HepG2 (cell line): ENCODE measurements at regions not wholly inside any gene's neighbourhood (a gene's known extent, or its start where the extent isn't known, plus 50 kb on each side); places are given as distances from the start of the nearest gene placed in this dataset.

Experiments used
- AGO2 ChIP-seq: fragments of 200-400 bp; formaldehyde crosslinking; optimal IDR thresholded peaks from 2 replicates; pipeline ENCODE3; 2017; ENCODE audit warnings: mild to moderate bottlenecking, low read depth, low read length, moderate library complexity
- ARID5B ChIP-seq: IDR thresholded peaks from 2 replicates; pipeline ENCODE4 v1.4.0; 2020; ENCODE audit warnings: mild to moderate bottlenecking, missing genetic modification reagents
- CREM ChIP-seq, 2 experiments: sonication (generic) in 1 of 2; formaldehyde crosslinking in 1 of 2; IDR thresholded peaks; 2 replicates each; pipeline versions ENCODE4 v1.4.0 to v1.6.1; 2016 to 2020; ENCODE audit warnings: antibody characterized with exemption in 1 of 2, mild to moderate bottlenecking in 1 of 2, missing genetic modification reagents in 1 of 2
- ETV5 ChIP-seq: IDR thresholded peaks from 2 replicates; pipeline ENCODE4 v1.6.1; 2018; ENCODE audit warnings: missing biosample characterization, missing genetic modification reagents, inconsistent platforms, borderline replicate concordance
- FOXJ3 ChIP-seq: sonication (generic); formaldehyde crosslinking; IDR thresholded peaks from 2 replicates; pipeline ENCODE4 v1.4.0; 2020; ENCODE audit warnings: missing genetic modification reagents, mild to moderate bottlenecking, borderline replicate concordance
- HCFC1 ChIP-seq: fragments of 150-350 bp; IDR thresholded peaks from 2 replicates; pipeline ENCODE4 v1.6.1; 2014; ENCODE audit warnings: low read depth, low read length
- LRRFIP1 ChIP-seq: sonication (generic); formaldehyde crosslinking; conservative IDR thresholded peaks from 2 replicates; pipeline ENCODE4 v1.4.0; 2020; ENCODE audit warnings: missing genetic modification reagents
- PREB ChIP-seq: sonication (generic); formaldehyde crosslinking; IDR thresholded peaks from 2 replicates; pipeline ENCODE4 v1.4.0; 2020; ENCODE audit warnings: missing genetic modification reagents
- RCOR2 ChIP-seq: IDR thresholded peaks from 2 replicates; pipeline ENCODE4 v1.6.1; 2016; ENCODE audit warnings: missing biosample characterization, missing genetic modification reagents
- SIN3B ChIP-seq: fragments of 150-350 bp; IDR thresholded peaks from 2 replicates; pipeline ENCODE4 v1.6.1; 2014; ENCODE audit warnings: low read length
- SOX5 ChIP-seq: IDR thresholded peaks from 2 replicates; pipeline ENCODE4 v1.6.1; 2016; ENCODE audit warnings: borderline replicate concordance
- THAP11 ChIP-seq: IDR thresholded peaks from 2 replicates; pipeline ENCODE4 v1.6.1; 2016; ENCODE audit warnings: missing biosample characterization, missing genetic modification reagents
- TRIM24 ChIP-seq: sonication (generic); formaldehyde crosslinking; IDR thresholded peaks from 2 replicates; pipeline ENCODE4 v1.8.0; 2022; ENCODE audit warnings: mild to moderate bottlenecking, missing genetic modification reagents
- ZHX2 ChIP-seq, 2 experiments: sonication (generic) in 1 of 2; formaldehyde crosslinking in 1 of 2; IDR thresholded peaks; 2 replicates each; pipeline versions ENCODE4 v1.6.1 to v1.9.0; 2014 to 2022; ENCODE audit warnings: antibody characterized with exemption in 1 of 2, borderline replicate concordance in 1 of 2, inconsistent platforms in 1 of 2, low read depth in 1 of 2, missing genetic modification reagents in 1 of 2
- ZNF124 ChIP-seq: sonication (generic); formaldehyde crosslinking; IDR thresholded peaks from 2 replicates; pipeline ENCODE4 v1.4.0; 2020; ENCODE audit warnings: missing genetic modification reagents
- ZNF607 ChIP-seq: sonication (generic); formaldehyde crosslinking; IDR thresholded peaks from 2 replicates; pipeline ENCODE4 v1.5.1; 2020; ENCODE audit warnings: missing genetic modification reagents, mild to moderate bottlenecking, borderline replicate concordance

GRCh38 chr20:23270382-23270911, 80.1 kb upstream of the NXT1 start (continued):
- TF ChIP-seq ARID5B (CRISPR knock-in tag) (peak; percentile 74), SOX5 (CRISPR knock-in tag) (peak; percentile 74; the same call in 1 of the 2 replicates), ZNF607 (CRISPR knock-in tag) (no peak), LRRFIP1 (CRISPR knock-in tag) (no peak), PREB (CRISPR knock-in tag) (no peak), ZNF124 (no peak), AGO2 (no peak), ETV5 (CRISPR knock-in tag) (peak; percentile 50; the same call in 1 of the 2 replicates), TRIM24 (CRISPR knock-in tag) (0 out of 2 replicates have a peak, but pooled peaks have one; percentile 46), CREM (IDR thresholded peaks at IDR 0.05) (peak; percentile 76), CREM (CRISPR knock-in tag; IDR thresholded peaks at IDR 0.05) (no peak), HCFC1 (no peak), SIN3B (no peak), ZHX2 (IDR thresholded peaks at IDR 0.05; ENCODE audit: low read depth) (peak; percentile 65; the same call in 1 of the 2 replicates), ZHX2 (CRISPR knock-in tag; IDR thresholded peaks at IDR 0.05; ENCODE audit: borderline replicate concordance) (no peak), RCOR2 (CRISPR knock-in tag) (0 out of 2 replicates have a peak, but pooled peaks have one; percentile 39), THAP11 (CRISPR knock-in tag) (peak; percentile 41; the same call in 1 of the 2 replicates), FOXJ3 (CRISPR knock-in tag) (peak; percentile 31; the same call in 1 of the 2 replicates)
